HepG2 (cell line): ENCODE measurements at regions not wholly inside any gene's neighbourhood (a gene's known extent, or its start where the extent isn't known, plus 50 kb on each side); places are given as distances from the start of the nearest gene placed in this dataset.

ENCODE experiments used
- ATAC-seq: fragments of 200-7000 bp; cut with Tn5 transposase; 3 replicates; pipeline ENCODE4 v1.9.1; 2020; ENCODE audit warnings: mild to moderate bottlenecking, moderate library complexity
- BruUV-seq: library from RNA; stranded (reverse); fragments of 400-500 nt; replicated peaks from 2 replicates; lab custom pipeline; 2021; lab: Mats Ljungman, UMichigan
- CTCF ChIA-PET: fragments of 300-600 bp; formaldehyde crosslinking; extraction: SDS; loops from one replicate; lab custom pipeline; 2021; ENCODE audit warnings: low total read pairs, inconsistent platforms, low intra/inter-chr PET ratio; lab: Yijun Ruan, JAX
- POLR2A ChIA-PET: fragments of 350-600 bp; sonication (Branson Sonifier 250); formaldehyde crosslinking; loops from one replicate; lab custom pipeline; 2020; ENCODE audit warnings: antibody characterized with exemption, inconsistent platforms; lab: Yijun Ruan, JAX
- DNase-seq: peaks from one replicate; pipeline ENCODE4 v3.0.0-alpha.2; 2015; ENCODE audit warnings: low spot score
- FAIRE-seq: peaks from 3 replicates; lab custom pipeline; 2011; peaks lifted over from hg19 to GRCh38; lab: Jason Lieb, UNC
- H2AFZ ChIP-seq: one replicate; pipeline ENCODE4 v1.6.1; 2011; ENCODE audit warnings: low read length, inconsistent platforms
- H3K27ac ChIP-seq: fragments of 300-600 bp; 3 replicates; pipeline ENCODE4 v1.8.0; 2011; ENCODE audit warnings: mixed run types, mild to moderate bottlenecking, mixed read lengths, low read length, inconsistent platforms; ENCODE audit not compliant: insufficient read depth; ENCODE audit errors: extremely low read length
- H3K27me3 ChIP-seq, 2 experiments: fragments of 200-600 bp in 1 of 2; 2 replicates in 1 of 2; 3 replicates in 1 of 2; pipeline versions ENCODE4 v1.6.0 to v1.8.0; 2011; ENCODE audit warnings: low read length in 2 of 2, mild to moderate bottlenecking in 2 of 2, moderate library complexity in 2 of 2, inconsistent platforms in 1 of 2; ENCODE audit not compliant: insufficient read depth in 2 of 2, control insufficient read depth in 1 of 2
- H3K36me3 ChIP-seq, 2 experiments: fragments of 200-600 bp in 1 of 2; replicated peaks in 1 of 2; 2 replicates in 1 of 2; 3 replicates in 1 of 2; pipeline versions ENCODE4 v1.5.1 to v1.8.0; 2011; ENCODE audit warnings: low read length in 2 of 2, inconsistent platforms in 1 of 2; ENCODE audit not compliant: insufficient read depth in 2 of 2, control insufficient read depth in 1 of 2
- H3K4me1 ChIP-seq: 2 replicates; pipeline ENCODE4 v1.5.1; 2012; ENCODE audit warnings: low read length, inconsistent platforms; ENCODE audit not compliant: insufficient read depth
- H3K4me2 ChIP-seq: 2 replicates; pipeline ENCODE4 v1.6.0; 2011; ENCODE audit warnings: low read depth, low read length, inconsistent platforms
- H3K4me3 ChIP-seq, 3 experiments: fragments of 200-600 bp in 1 of 3; sonication (generic), shearing (Covaris generic) in 1 of 3; replicated peaks in 1 of 3; 2 replicates each; pipeline ENCODE4 v1.5.1; 2011 to 2016; ENCODE audit warnings: low read length in 3 of 3, inconsistent platforms in 2 of 3, low read depth in 2 of 3, mild to moderate bottlenecking in 2 of 3, control low read depth in 1 of 3, mixed read lengths in 1 of 3; ENCODE audit not compliant: insufficient read depth in 1 of 3
- H3K79me2 ChIP-seq: one replicate; pipeline ENCODE4 v1.6.1; 2011; ENCODE audit warnings: low read length, inconsistent platforms; ENCODE audit not compliant: insufficient read depth
- H3K9ac ChIP-seq: 2 replicates; pipeline ENCODE4 v1.6.0; 2011; ENCODE audit warnings: mild to moderate bottlenecking, low read depth, low read length, inconsistent platforms; ENCODE audit not compliant: insufficient read depth
- H3K9me3 ChIP-seq: 2 replicates; pipeline ENCODE4 v1.5.1; 2012; ENCODE audit warnings: mild to moderate bottlenecking, low read length
- H4K20me1 ChIP-seq: 2 replicates; pipeline ENCODE4 v1.6.0; 2011; ENCODE audit warnings: inconsistent platforms, mild to moderate bottlenecking, low read length, moderate library complexity; ENCODE audit not compliant: insufficient read depth
- ETS1 ChIP-seq: sonication (generic); formaldehyde crosslinking; IDR thresholded peaks from 2 replicates; pipeline ENCODE4 v1.4.0; 2020; ENCODE audit warnings: missing genetic modification reagents
- FOXO1 ChIP-seq: sonication (generic); formaldehyde crosslinking; IDR thresholded peaks from 2 replicates; pipeline ENCODE4 v1.4.0; 2020; ENCODE audit warnings: missing genetic modification reagents
- FOXO4 ChIP-seq: sonication (generic); formaldehyde crosslinking; conservative IDR thresholded peaks from 2 replicates; pipeline ENCODE4 v1.8.1; 2023; ENCODE audit warnings: missing genetic modification reagents
- GABPB1 ChIP-seq: IDR thresholded peaks from 2 replicates; pipeline ENCODE4 v1.6.1; 2016; ENCODE audit warnings: mild to moderate bottlenecking, missing genetic modification reagents, moderate library complexity, missing compliant biosample characterization
- MAF1 ChIP-seq: sonication (generic); formaldehyde crosslinking; IDR thresholded peaks from 2 replicates; pipeline ENCODE4 v1.5.0; 2020; ENCODE audit warnings: missing genetic modification reagents, borderline replicate concordance
- PITX1 ChIP-seq: sonication (generic); formaldehyde crosslinking; IDR thresholded peaks from 2 replicates; pipeline ENCODE4 v1.5.1; 2020; ENCODE audit warnings: mild to moderate bottlenecking, missing genetic modification reagents
- SALL1 ChIP-seq: sonication (generic); formaldehyde crosslinking; IDR thresholded peaks from 2 replicates; pipeline ENCODE4 v1.8.0; 2022; ENCODE audit warnings: mild to moderate bottlenecking, missing genetic modification reagents
- STAT5B ChIP-seq: sonication (generic); formaldehyde crosslinking; IDR thresholded peaks from 2 replicates; pipeline ENCODE4 v1.4.0; 2020; ENCODE audit warnings: missing genetic modification reagents
- TOPORS ChIP-seq: sonication (generic); formaldehyde crosslinking; IDR thresholded peaks from 2 replicates; pipeline ENCODE4 v1.8.0; 2023; ENCODE audit warnings: mild to moderate bottlenecking, missing genetic modification reagents
- ZNF749 ChIP-seq: sonication (generic); formaldehyde crosslinking; IDR thresholded peaks from 2 replicates; pipeline ENCODE4 v1.8.0; 2022; ENCODE audit warnings: mild to moderate bottlenecking, missing genetic modification reagents, moderate library complexity, borderline replicate concordance
- WGBS: methylation state at CpG from one replicate; pipeline ENCODE4 v1.1.6; 2017; ENCODE audit warnings: low lambda C conversion rate; 5-methylcytosine and 5-hydroxymethylcytosine counted together
- in situ Hi-C: cut with HindIII; loops from 2 replicates; pipeline ENCODE4 v1.10.0; 2017; ENCODE audit warnings: low pct_unique_long_range_greater_than_20kb; ENCODE audit not compliant: extremely low pct_ligation_motif_present
- intact Hi-C: fragments of 100-400 bp; cut with micrococcal nuclease; formaldehyde crosslinking; loops from one replicate; pipeline ENCODE4 v1.10.0; 2022; ENCODE audit not compliant: unreplicated experiment

- no peak for TF ChIP-seq PITX1 (CRISPR knock-in tag)
- TF ChIP-seq SALL1 (CRISPR knock-in tag) = no peak
- TF ChIP-seq FOXO1 = no peak
- no peak for TF ChIP-seq MAF1 (CRISPR knock-in tag)
- no peak for TF ChIP-seq GABPB1 (CRISPR knock-in tag)
- TF ChIP-seq ETS1 = no peak
- no peak for TF ChIP-seq ZNF749 (CRISPR knock-in tag)
These were observed 160.2 kb downstream of the URI1 start (continued) for GRCh38 chr19:30102239-30102638.

- Histone ChIP-seq H3K79me2 (no peaks in the 10 kb centered on the region), H3K36me3 (no peaks in the 10 kb centered on the region), H3K4me1 (peaks cover 10% of the 10 kb centered on the region; the same call in 1 of the 2 replicates), H3K27ac (no peak overlapping the region), H3K4me2 (no peak overlapping the region), H4K20me1 (no peaks in the 10 kb centered on the region), H3K9me3 (no peaks in the 10 kb centered on the region), H3K9ac (no peak overlapping the region), H3K27me3 (peaks cover 4 to 5% of the 10 kb centered on the region in 2 experiments; a peak in 3 of 5 replicates), H3K4me3 (no peak overlapping the region), H2AFZ (no peak overlapping the region)
- in situ Hi-C loops (no loop called here), intact Hi-C loops (no loop called here)
- no peak for FAIRE-seq
- POLR2A ChIA-PET = no interaction called here
- CTCF ChIA-PET = no interaction called here
- TF ChIP-seq TOPORS = no peak
- TF ChIP-seq STAT5B (CRISPR knock-in tag) = no peak
- no peak for TF ChIP-seq FOXO4
- WGBS = 39% methylated on average over 7 of the region's 7 CpGs
- DNase-seq = no peak
- BruUV-seq = no TSS peak
- ATAC-seq = no peak
These were observed 160.6 kb downstream of the URI1 start for GRCh38 chr19:30102666-30103065.
